ENCODE measurements at regions not wholly inside any gene's neighbourhood (a gene's known extent, or its start where the extent isn't known, plus 50 kb on each side); places are given as distances from the start of the nearest gene placed in this dataset.

- no TSS peak for BruUV-seq (replicated peaks)
- DNase-seq: no peak
- intact Hi-C loops (cut with micrococcal nuclease; ENCODE audit: unreplicated experiment): no loop called here
- Histone ChIP-seq H3K36me3 (ENCODE audit: control insufficient read depth, insufficient read depth, low read length) (no peaks in the 10 kb centered on the region), H3K4me1 (no peaks in the 10 kb centered on the region), H3K9me3 (no peaks in the 10 kb centered on the region), H3K27me3 (replicated peaks; ENCODE audit: control insufficient read depth, insufficient read depth, low read length) (no peaks in the 10 kb centered on the region), H3K4me3 (ENCODE audit: low read depth, low read length) (no peak overlapping the region)
- Mint-ChIP-seq H3K9me3 (ENCODE audit: unreplicated experiment) (no peaks in the 10 kb centered on the region), H3K27me3 (ENCODE audit: insufficient read depth, unreplicated experiment) (peaks cover 24% of the 10 kb centered on the region), H3K27ac (ENCODE audit: unreplicated experiment) (no peak overlapping the region), H3K36me3 (ENCODE audit: insufficient read depth, unreplicated experiment) (no peaks in the 10 kb centered on the region), H3K4me1 (ENCODE audit: low read depth, unreplicated experiment) (no peaks in the 10 kb centered on the region), H3K4me3 (ENCODE audit: unreplicated experiment) (no peak overlapping the region)
- TF ChIP-seq CTCF (IDR thresholded peaks at IDR 0.05; ENCODE audit: insufficient read depth in 1 of 2, low read depth in 1 of 2, low read length in 1 of 2, severe bottlenecking in 1 of 2, unreplicated experiment in 1 of 2): no peak
- ChIA-PET CTCF (no interaction called here), POLR2A (no interaction called here)
These were observed 235.3 kb upstream of the PRKCQ start for GRCh38 chr10:6815346-6815745.

- Mint-ChIP-seq H3K9me3 (ENCODE audit: unreplicated experiment) (no peaks in the 10 kb centered on the region), H3K4me1 (ENCODE audit: low read depth, unreplicated experiment) (no peaks in the 10 kb centered on the region), H3K27ac (ENCODE audit: unreplicated experiment) (no peak overlapping the region), H3K27me3 (ENCODE audit: insufficient read depth, unreplicated experiment) (peaks cover 24% of the 10 kb centered on the region), H3K36me3 (ENCODE audit: insufficient read depth, unreplicated experiment) (no peaks in the 10 kb centered on the region), H3K4me3 (ENCODE audit: unreplicated experiment) (no peak overlapping the region)
- TF ChIP-seq CTCF (IDR thresholded peaks at IDR 0.05; ENCODE audit: insufficient read depth in 1 of 2, low read depth in 1 of 2, low read length in 1 of 2, severe bottlenecking in 1 of 2, unreplicated experiment in 1 of 2): no peak
- POLR2A ChIA-PET: no interaction called here
- CTCF ChIA-PET: no interaction called here
- Histone ChIP-seq H3K27me3 (replicated peaks; ENCODE audit: control insufficient read depth, insufficient read depth, low read length) (no peaks in the 10 kb centered on the region), H3K4me1 (no peaks in the 10 kb centered on the region), H3K9me3 (no peaks in the 10 kb centered on the region), H3K36me3 (ENCODE audit: control insufficient read depth, insufficient read depth, low read length) (no peaks in the 10 kb centered on the region), H3K4me3 (ENCODE audit: low read depth, low read length) (no peak overlapping the region)
- no TSS peak for BruUV-seq (replicated peaks)
- intact Hi-C loops (cut with micrococcal nuclease; ENCODE audit: unreplicated experiment): no loop called here
- DNase-seq: no peak
These were observed 233.8 kb upstream of the PRKCQ start for GRCh38 chr10:6813856-6814255.

GRCh38 chr10:6813306-6813705, 233.2 kb upstream of the PRKCQ start:
- TF ChIP-seq CTCF (IDR thresholded peaks at IDR 0.05; ENCODE audit: insufficient read depth in 1 of 2, low read depth in 1 of 2, low read length in 1 of 2, severe bottlenecking in 1 of 2, unreplicated experiment in 1 of 2): no peak
- intact Hi-C loops (cut with micrococcal nuclease; ENCODE audit: unreplicated experiment): no loop called here
- Histone ChIP-seq H3K4me3 (ENCODE audit: low read depth, low read length) (no peak overlapping the region), H3K4me1 (no peaks in the 10 kb centered on the region), H3K9me3 (no peaks in the 10 kb centered on the region), H3K36me3 (ENCODE audit: control insufficient read depth, insufficient read depth, low read length) (no peaks in the 10 kb centered on the region), H3K27me3 (replicated peaks; ENCODE audit: control insufficient read depth, insufficient read depth, low read length) (no peaks in the 10 kb centered on the region)
- POLR2A ChIA-PET: no interaction called here
- DNase-seq: no peak
- H3K36me3 Mint-ChIP-seq (ENCODE audit: insufficient read depth, unreplicated experiment): no peaks in the 10 kb centered on the region
- no TSS peak for BruUV-seq (replicated peaks)
- no peak overlapping the region for H3K27ac Mint-ChIP-seq (ENCODE audit: unreplicated experiment)
- H3K27me3 Mint-ChIP-seq (ENCODE audit: insufficient read depth, unreplicated experiment): peaks cover 26% of the 10 kb centered on the region
- CTCF ChIA-PET: no interaction called here
- H3K9me3 Mint-ChIP-seq (ENCODE audit: unreplicated experiment): no peaks in the 10 kb centered on the region
- H3K4me1 Mint-ChIP-seq (ENCODE audit: low read depth, unreplicated experiment): no peaks in the 10 kb centered on the region
- H3K4me3 Mint-ChIP-seq (ENCODE audit: unreplicated experiment): no peak overlapping the region
